ENCODE measurements at regions not wholly inside any gene's neighbourhood (a gene's known extent, or its start where the extent isn't known, plus 50 kb on each side); places are given as distances from the start of the nearest gene placed in this dataset.

- no peak for DNase-seq
Observed at GRCh38 chr2:220890931-220891330, 681.2 kb downstream of the EPHA4 start.

- no peak for DNase-seq
Observed at GRCh38 chr2:220891405-220891804, 680.7 kb downstream of the EPHA4 start.

- DNase-seq: no peak
Observed at GRCh38 chr2:220892018-220892634, 680.0 kb downstream of the EPHA4 start.

- no peak for DNase-seq
Observed at GRCh38 chr2:220893411-220893810, 678.7 kb downstream of the EPHA4 start.

- DNase-seq: no peak
Observed at GRCh38 chr2:220894069-220894468, 678.0 kb downstream of the EPHA4 start.

GRCh38 chr2:220899492-220899891, 672.6 kb downstream of the EPHA4 start:
- no peak for DNase-seq

GRCh38 chr2:220904015-220904414, 668.1 kb downstream of the EPHA4 start:
- DNase-seq: no peak

- no peak for DNase-seq
Observed at GRCh38 chr2:220913384-220913783, 658.7 kb downstream of the EPHA4 start.

GRCh38 chr2:220915092-220915623, 656.9 kb downstream of the EPHA4 start:
- no peak for DNase-seq

- no peak for DNase-seq
Observed at GRCh38 chr2:220916931-220917330, 655.2 kb downstream of the EPHA4 start.

GRCh38 chr2:220930271-220931076, 641.6 kb downstream of the EPHA4 start:
- DNase-seq: no peak

GRCh38 chr2:220931491-220931890, 640.6 kb downstream of the EPHA4 start:
- DNase-seq: no peak

- DNase-seq: no peak
Observed at GRCh38 chr2:220932041-220932440, 640.1 kb downstream of the EPHA4 start.

GRCh38 chr2:220935789-220936321, 636.2 kb downstream of the EPHA4 start:
- DNase-seq: no peak

- no peak for DNase-seq
Observed at GRCh38 chr2:220936641-220937197, 635.4 kb downstream of the EPHA4 start.

GRCh38 chr2:220937245-220937644, 634.9 kb downstream of the EPHA4 start:
- no peak for DNase-seq

- DNase-seq: no peak
Observed at GRCh38 chr2:220940646-220941045, 631.5 kb downstream of the EPHA4 start.

- no peak for DNase-seq
Observed at GRCh38 chr2:220941683-220942082, 630.4 kb downstream of the EPHA4 start.

- DNase-seq: no peak
Observed at GRCh38 chr2:220946552-220946951, 625.6 kb downstream of the EPHA4 start.

GRCh38 chr2:220948579-220948978, 623.5 kb downstream of the EPHA4 start:
- no peak for DNase-seq

- no peak for DNase-seq
Observed at GRCh38 chr2:220949466-220949865, 622.6 kb downstream of the EPHA4 start.

GRCh38 chr2:220955776-220956175, 616.3 kb downstream of the EPHA4 start:
- no peak for DNase-seq

GRCh38 chr2:220956429-220956828, 615.7 kb downstream of the EPHA4 start:
- no peak for DNase-seq

- no peak for DNase-seq
Observed at GRCh38 chr2:220959391-220959802, 612.7 kb downstream of the EPHA4 start.
